Panc1 (cell line): ENCODE measurements at regions not wholly inside any gene's neighbourhood (a gene's known extent, or its start where the extent isn't known, plus 50 kb on each side); places are given as distances from the start of the nearest gene placed in this dataset.

Experiments used
- ATAC-seq: fragments of 200-7000 bp; cut with Tn5 transposase; 2 replicates; pipeline ENCODE4 v1.9.1; 2020; ENCODE audit warnings: mild to moderate bottlenecking, moderate library complexity
- BruUV-seq: library from RNA; stranded (reverse); fragments of 400-500 nt; replicated peaks from 2 replicates; lab custom pipeline; 2021; lab: Mats Ljungman, UMichigan
- CTCF ChIA-PET: fragments of 300-600 bp; sonication (Branson Sonifier 250); formaldehyde crosslinking; loops from one replicate; lab custom pipeline; 2022; ENCODE audit warnings: antibody characterized with exemption; lab: Charles Lee
- POLR2A ChIA-PET: fragments of 300-600 bp; sonication (Branson Sonifier 250); formaldehyde crosslinking; loops from one replicate; lab custom pipeline; 2022; ENCODE audit warnings: antibody characterized with exemption; lab: Charles Lee
- DNase-seq: peaks from one replicate; pipeline ENCODE4 v3.0.0-alpha.2; 2010; ENCODE audit warnings: low read depth, low spot score
- H3K27ac ChIP-seq: 2 replicates; pipeline ENCODE4 v1.5.1; 2011; ENCODE audit warnings: mild to moderate bottlenecking, low read length, inconsistent platforms
- H3K27me3 ChIP-seq: fragments of 200-500 bp; sonication (Bioruptor generic); 2 replicates; pipeline ENCODE4 v1.6.0; 2014; ENCODE audit warnings: low read length, inconsistent platforms; ENCODE audit not compliant: control insufficient read depth, insufficient read depth
- H3K36me3 ChIP-seq: fragments of 200-500 bp; sonication (Bioruptor generic); 2 replicates; pipeline ENCODE4 v1.5.1; 2014; ENCODE audit warnings: inconsistent platforms, mild to moderate bottlenecking, low read length, moderate library complexity; ENCODE audit not compliant: control insufficient read depth, insufficient read depth
- H3K4me1 ChIP-seq: 2 replicates; pipeline ENCODE4 v1.5.1; 2011; ENCODE audit warnings: inconsistent platforms, mild to moderate bottlenecking, low read length, moderate library complexity; ENCODE audit not compliant: control insufficient read depth, insufficient read depth
- H3K4me3 ChIP-seq, 2 experiments: 2 replicates each; pipeline ENCODE4 v1.5.1; 2011 to 2012; ENCODE audit warnings: low read depth in 2 of 2, low read length in 2 of 2, mild to moderate bottlenecking in 2 of 2, inconsistent platforms in 1 of 2, moderate library complexity in 1 of 2
- H3K9me3 ChIP-seq: fragments of 200-500 bp; sonication (Bioruptor generic); 2 replicates; pipeline ENCODE4 v1.5.1; 2014; ENCODE audit warnings: low read depth, mild to moderate bottlenecking, inconsistent platforms, low read length, moderate library complexity; ENCODE audit not compliant: control insufficient read depth, insufficient read depth
- POLR2AphosphoS5 ChIP-seq: IDR thresholded peaks from 2 replicates; pipeline ENCODE4 v1.6.1; 2012; ENCODE audit warnings: mild to moderate bottlenecking, low read depth, low read length, moderate library complexity
- SIN3A ChIP-seq: IDR thresholded peaks from 2 replicates; pipeline ENCODE4 v1.6.1; 2012; ENCODE audit warnings: low read depth, mild to moderate bottlenecking, low read length, moderate library complexity, borderline replicate concordance; ENCODE audit not compliant: insufficient read depth
- TCF7L2 ChIP-seq: IDR thresholded peaks from 2 replicates; pipeline ENCODE4 v1.6.1; 2011; ENCODE audit warnings: mild to moderate bottlenecking, low read depth, low read length, inconsistent platforms
- in situ Hi-C: cut with HindIII; loops from 2 replicates; pipeline ENCODE4 v1.10.0; 2016; ENCODE audit warnings: low sequenced_read_pairs, low pct_unique_long_range_greater_than_20kb
- intact Hi-C: fragments of 100-400 bp; cut with micrococcal nuclease; formaldehyde crosslinking; loops from one replicate; pipeline ENCODE4 v1.10.0; 2022; ENCODE audit not compliant: unreplicated experiment
- TF ChIP-seq, protein P1 (sequence below), 2 experiments: IDR thresholded peaks; 2 replicates each; pipeline ENCODE4 v1.6.1; 2011 to 2012; ENCODE audit warnings: low read depth in 2 of 2, control low read depth in 1 of 2, low read length in 1 of 2, mild to moderate bottlenecking in 1 of 2, moderate library complexity in 1 of 2; ENCODE audit not compliant: insufficient read depth in 1 of 2
- TF ChIP-seq, protein P2 (sequence below): fragments of 450-650 bp; IDR thresholded peaks from 2 replicates; pipeline ENCODE4 v1.5.1; 2017; ENCODE audit warnings: mild to moderate bottlenecking

DNA sequence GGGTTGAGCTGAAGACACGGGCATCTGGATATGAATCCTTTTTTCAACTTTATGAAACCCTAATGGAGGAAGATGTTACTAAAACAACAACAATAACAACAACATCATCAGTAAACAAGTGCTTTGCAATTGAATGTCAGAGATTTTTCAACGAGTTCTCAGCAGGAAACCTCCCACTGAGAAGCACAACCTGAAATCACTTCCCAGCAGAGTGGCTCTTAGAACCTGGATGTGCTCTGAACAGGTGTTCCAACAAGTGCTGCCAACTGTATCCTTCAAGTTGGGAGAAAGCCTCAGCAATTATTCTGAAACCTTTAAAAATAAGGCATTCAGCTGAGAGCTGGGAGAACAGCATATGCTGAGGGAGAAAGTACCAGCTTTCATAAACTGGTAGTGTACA, 1622.7 kb upstream of the CELF4 start:
- Histone ChIP-seq H3K4me3 (no peak overlapping the region), H3K9me3 (no peaks in the 10 kb centered on the region), H3K27me3 (no peaks in the 10 kb centered on the region), H3K4me1 (no peaks in the 10 kb centered on the region), H3K27ac (no peak overlapping the region), H3K36me3 (no peaks in the 10 kb centered on the region)
- POLR2A ChIA-PET = no interaction called here
- in situ Hi-C loops = no loop called here
- no TSS peak for BruUV-seq
- no peak for DNase-seq
- no peak for ATAC-seq
- intact Hi-C loops = no loop called here
- CTCF ChIA-PET = no interaction called here
- TF ChIP-seq, protein P1, sequence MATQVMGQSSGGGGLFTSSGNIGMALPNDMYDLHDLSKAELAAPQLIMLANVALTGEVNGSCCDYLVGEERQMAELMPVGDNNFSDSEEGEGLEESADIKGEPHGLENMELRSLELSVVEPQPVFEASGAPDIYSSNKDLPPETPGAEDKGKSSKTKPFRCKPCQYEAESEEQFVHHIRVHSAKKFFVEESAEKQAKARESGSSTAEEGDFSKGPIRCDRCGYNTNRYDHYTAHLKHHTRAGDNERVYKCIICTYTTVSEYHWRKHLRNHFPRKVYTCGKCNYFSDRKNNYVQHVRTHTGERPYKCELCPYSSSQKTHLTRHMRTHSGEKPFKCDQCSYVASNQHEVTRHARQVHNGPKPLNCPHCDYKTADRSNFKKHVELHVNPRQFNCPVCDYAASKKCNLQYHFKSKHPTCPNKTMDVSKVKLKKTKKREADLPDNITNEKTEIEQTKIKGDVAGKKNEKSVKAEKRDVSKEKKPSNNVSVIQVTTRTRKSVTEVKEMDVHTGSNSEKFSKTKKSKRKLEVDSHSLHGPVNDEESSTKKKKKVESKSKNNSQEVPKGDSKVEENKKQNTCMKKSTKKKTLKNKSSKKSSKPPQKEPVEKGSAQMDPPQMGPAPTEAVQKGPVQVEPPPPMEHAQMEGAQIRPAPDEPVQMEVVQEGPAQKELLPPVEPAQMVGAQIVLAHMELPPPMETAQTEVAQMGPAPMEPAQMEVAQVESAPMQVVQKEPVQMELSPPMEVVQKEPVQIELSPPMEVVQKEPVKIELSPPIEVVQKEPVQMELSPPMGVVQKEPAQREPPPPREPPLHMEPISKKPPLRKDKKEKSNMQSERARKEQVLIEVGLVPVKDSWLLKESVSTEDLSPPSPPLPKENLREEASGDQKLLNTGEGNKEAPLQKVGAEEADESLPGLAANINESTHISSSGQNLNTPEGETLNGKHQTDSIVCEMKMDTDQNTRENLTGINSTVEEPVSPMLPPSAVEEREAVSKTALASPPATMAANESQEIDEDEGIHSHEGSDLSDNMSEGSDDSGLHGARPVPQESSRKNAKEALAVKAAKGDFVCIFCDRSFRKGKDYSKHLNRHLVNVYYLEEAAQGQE (IDR thresholded peaks at IDR 0.05; ENCODE audit: insufficient read depth in 1 of 2, low read depth in 2 of 2, low read length in 1 of 2) = no peak
- TF ChIP-seq, protein P2, sequence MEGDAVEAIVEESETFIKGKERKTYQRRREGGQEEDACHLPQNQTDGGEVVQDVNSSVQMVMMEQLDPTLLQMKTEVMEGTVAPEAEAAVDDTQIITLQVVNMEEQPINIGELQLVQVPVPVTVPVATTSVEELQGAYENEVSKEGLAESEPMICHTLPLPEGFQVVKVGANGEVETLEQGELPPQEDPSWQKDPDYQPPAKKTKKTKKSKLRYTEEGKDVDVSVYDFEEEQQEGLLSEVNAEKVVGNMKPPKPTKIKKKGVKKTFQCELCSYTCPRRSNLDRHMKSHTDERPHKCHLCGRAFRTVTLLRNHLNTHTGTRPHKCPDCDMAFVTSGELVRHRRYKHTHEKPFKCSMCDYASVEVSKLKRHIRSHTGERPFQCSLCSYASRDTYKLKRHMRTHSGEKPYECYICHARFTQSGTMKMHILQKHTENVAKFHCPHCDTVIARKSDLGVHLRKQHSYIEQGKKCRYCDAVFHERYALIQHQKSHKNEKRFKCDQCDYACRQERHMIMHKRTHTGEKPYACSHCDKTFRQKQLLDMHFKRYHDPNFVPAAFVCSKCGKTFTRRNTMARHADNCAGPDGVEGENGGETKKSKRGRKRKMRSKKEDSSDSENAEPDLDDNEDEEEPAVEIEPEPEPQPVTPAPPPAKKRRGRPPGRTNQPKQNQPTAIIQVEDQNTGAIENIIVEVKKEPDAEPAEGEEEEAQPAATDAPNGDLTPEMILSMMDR = no peak
- TF ChIP-seq TCF7L2 (no peak), POLR2AphosphoS5 (no peak), SIN3A (no peak)

DNA sequence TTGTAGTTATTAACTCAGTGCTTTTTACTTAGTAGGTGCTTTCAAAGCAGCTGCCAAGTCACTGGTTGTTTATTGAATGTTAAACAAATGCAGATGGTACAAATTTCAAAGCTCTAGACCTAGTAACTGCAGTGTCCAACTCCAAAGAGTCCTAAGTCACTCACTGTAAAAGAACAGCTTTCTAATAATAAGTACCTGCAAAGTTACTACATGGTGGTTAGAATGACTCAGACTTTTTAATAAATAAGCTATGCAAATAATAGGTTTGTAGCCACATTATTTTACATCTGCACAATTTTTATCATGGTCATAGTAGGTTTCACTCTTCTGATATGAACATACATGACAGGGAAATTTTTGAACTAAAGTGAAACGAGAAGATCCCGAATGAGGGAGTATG, 1620.4 kb upstream of the CELF4 start:
- Histone ChIP-seq H3K27me3 (no peaks in the 10 kb centered on the region), H3K4me3 (no peak overlapping the region), H3K4me1 (no peaks in the 10 kb centered on the region), H3K9me3 (no peaks in the 10 kb centered on the region), H3K36me3 (no peaks in the 10 kb centered on the region), H3K27ac (no peak overlapping the region)
- POLR2A ChIA-PET = no interaction called here
- no peak for DNase-seq
- intact Hi-C loops (no loop called here), in situ Hi-C loops (no loop called here)
- no TSS peak for BruUV-seq
- CTCF ChIA-PET = no interaction called here
- no peak for TF ChIP-seq POLR2AphosphoS5
- no peak for TF ChIP-seq TCF7L2
- TF ChIP-seq, protein P2 = no peak
- TF ChIP-seq, protein P1 (IDR thresholded peaks at IDR 0.05; ENCODE audit: insufficient read depth in 1 of 2, low read depth in 2 of 2, low read length in 1 of 2) = no peak
- no peak for TF ChIP-seq SIN3A
- ATAC-seq = no peak
